ENCODE measurements at regions not wholly inside any gene's neighbourhood (a gene's known extent, or its start where the extent isn't known, plus 50 kb on each side); places are given as distances from the start of the nearest gene placed in this dataset.

- Histone ChIP-seq H3K14ac (replicated peaks; ENCODE audit: low read depth, low read length) (0 out of 2 replicates have a peak overlapping the region, but pooled peaks have one; percentile 39), H3K27me3 (ENCODE audit: control insufficient read depth, insufficient read depth, low read length) (no peaks in the 10 kb centered on the region), H3K9me3 (ENCODE audit: control insufficient read depth, insufficient read depth, low read length) (no peaks in the 10 kb centered on the region), H2BK5ac (ENCODE audit: low read depth, low read length, poor library complexity, severe bottlenecking) (no peak overlapping the region), H3K9ac (ENCODE audit: low read depth, low read length) (no peak overlapping the region), H2BK15ac (ENCODE audit: low read depth, low read length) (peak overlapping the region; percentile 82; the same call in 2 of the 3 replicates), H3K18ac (ENCODE audit: low read depth, low read length) (peak overlapping the region; percentile 63; the same call in 1 of the 2 replicates), H3K79me1 (ENCODE audit: low read depth in 1 of 2, low read length in 2 of 2) (no peaks in the 10 kb centered on the region), H3K27ac (ENCODE audit: insufficient read depth, low read length) (no peak overlapping the region), H2BK20ac (ENCODE audit: low read depth, low read length) (peak overlapping the region; percentile 82), H3K4ac (ENCODE audit: low read depth, low read length) (peak overlapping the region; percentile 65; the same call in 1 of the 2 replicates), H2AK5ac (ENCODE audit: low read depth, low read length) (no peak overlapping the region), H3K56ac (ENCODE audit: extremely low read depth, insufficient read depth, low read length) (no peak overlapping the region), H4K5ac (ENCODE audit: low read depth, low read length) (peak overlapping the region; percentile 12), H3K9me1 (ENCODE audit: insufficient read depth, low read length) (no peaks in the 10 kb centered on the region), H3K23ac (ENCODE audit: low read depth, low read length) (no peak overlapping the region), H3K4me3 (ENCODE audit: insufficient read depth, low read depth, low read length) (no peak overlapping the region), H4K20me1 (ENCODE audit: insufficient read depth, low read length) (no peaks in the 10 kb centered on the region), H3K4me2 (ENCODE audit: low read depth, low read length) (no peak overlapping the region), H2BK120ac (ENCODE audit: low read depth, low read length) (peak overlapping the region; percentile 42; the same call in 1 of the 2 replicates), H2AFZ (replicated peaks; ENCODE audit: low read length, poor library complexity) (no peak overlapping the region), H3K4me1 (ENCODE audit: control insufficient read depth, insufficient read depth, low read length) (peaks cover 7% of the 10 kb centered on the region; the same call in 1 of the 2 replicates), H4K91ac (ENCODE audit: insufficient read depth, low read depth, low read length) (peak overlapping the region; percentile 48; the same call in 1 of the 2 replicates), H2AK9ac (replicated peaks; ENCODE audit: low read depth, low read length, poor library complexity) (no peak overlapping the region), H3K36me3 (ENCODE audit: control insufficient read depth, insufficient read depth, low read length) (no peaks in the 10 kb centered on the region), H4K8ac (ENCODE audit: low read depth in 2 of 2, low read length in 2 of 2) (no peak overlapping the region)
- no TSS peak for BruUV-seq (replicated peaks)
- TF ChIP-seq SMC3 (IDR thresholded peaks at IDR 0.05; ENCODE audit: low read depth, low read length): no peak
- TF ChIP-seq POLR2A (IDR thresholded peaks at IDR 0.05; ENCODE audit: low read depth, low read length): no peak
- TF ChIP-seq MXI1 (IDR thresholded peaks at IDR 0.05; ENCODE audit: borderline replicate concordance, low read depth, low read length): no peak
- TF ChIP-seq FOS (IDR thresholded peaks at IDR 0.05; ENCODE audit: low read depth, low read length): no peak
- TF ChIP-seq NFE2L2 (IDR thresholded peaks at IDR 0.05; ENCODE audit: low read depth, low read length): no peak
- TF ChIP-seq RAD21 (IDR thresholded peaks at IDR 0.05; ENCODE audit: low read length): no peak
- in situ Hi-C loops (cut with MboI; ENCODE audit: low sequenced_read_pairs): no loop called here
- DNase-seq (no peak), ATAC-seq (ENCODE audit: low read depth) (no peak)
- dilution Hi-C loops (cut with HindIII; ENCODE audit: low sequenced_read_pairs, unreplicated experiment): no loop called here
- 67% methylated on average over 1 of the region's 1 CpG; no CpG with 5 or more reads in 1 of the 2 experiments for WGBS, 2 experiments (ENCODE audit: extremely low coverage in 2 of 2, insufficient read length in 1 of 2)
- intact Hi-C loops (cut with micrococcal nuclease): no loop called here
- CTCF ChIA-PET: no interaction called here
- POLR2A ChIA-PET (ENCODE audit: unreplicated experiment): no interaction called here
Measured at GRCh38 chr6:16933961-16934360, 167.9 kb upstream of the STMND1 start.
